HepG2 (cell line): ENCODE measurements at regions not wholly inside any gene's neighbourhood (a gene's known extent, or its start where the extent isn't known, plus 50 kb on each side); places are given as distances from the start of the nearest gene placed in this dataset.

ENCODE experiments used
- ATAC-seq: fragments of 200-7000 bp; cut with Tn5 transposase; 3 replicates; pipeline ENCODE4 v1.9.1; 2020; ENCODE audit warnings: mild to moderate bottlenecking, moderate library complexity
- BruUV-seq: library from RNA; stranded (reverse); fragments of 400-500 nt; replicated peaks from 2 replicates; lab custom pipeline; 2021; lab: Mats Ljungman, UMichigan
- CTCF ChIA-PET: fragments of 300-600 bp; formaldehyde crosslinking; extraction: SDS; loops from one replicate; lab custom pipeline; 2021; ENCODE audit warnings: low total read pairs, inconsistent platforms, low intra/inter-chr PET ratio; lab: Yijun Ruan, JAX
- POLR2A ChIA-PET: fragments of 350-600 bp; sonication (Branson Sonifier 250); formaldehyde crosslinking; loops from one replicate; lab custom pipeline; 2020; ENCODE audit warnings: antibody characterized with exemption, inconsistent platforms; lab: Yijun Ruan, JAX
- DNase-seq: peaks from one replicate; pipeline ENCODE4 v3.0.0-alpha.2; 2015; ENCODE audit warnings: low spot score
- FAIRE-seq: peaks from 3 replicates; lab custom pipeline; 2011; peaks lifted over from hg19 to GRCh38; lab: Jason Lieb, UNC
- H2AFZ ChIP-seq: one replicate; pipeline ENCODE4 v1.6.1; 2011; ENCODE audit warnings: low read length, inconsistent platforms
- H3K27ac ChIP-seq: fragments of 300-600 bp; 3 replicates; pipeline ENCODE4 v1.8.0; 2011; ENCODE audit warnings: mixed run types, mild to moderate bottlenecking, mixed read lengths, low read length, inconsistent platforms; ENCODE audit not compliant: insufficient read depth; ENCODE audit errors: extremely low read length
- H3K27me3 ChIP-seq, 2 experiments: fragments of 200-600 bp in 1 of 2; 2 replicates in 1 of 2; 3 replicates in 1 of 2; pipeline versions ENCODE4 v1.6.0 to v1.8.0; 2011; ENCODE audit warnings: low read length in 2 of 2, mild to moderate bottlenecking in 2 of 2, moderate library complexity in 2 of 2, inconsistent platforms in 1 of 2; ENCODE audit not compliant: insufficient read depth in 2 of 2, control insufficient read depth in 1 of 2
- H3K36me3 ChIP-seq, 2 experiments: fragments of 200-600 bp in 1 of 2; replicated peaks in 1 of 2; 2 replicates in 1 of 2; 3 replicates in 1 of 2; pipeline versions ENCODE4 v1.5.1 to v1.8.0; 2011; ENCODE audit warnings: low read length in 2 of 2, inconsistent platforms in 1 of 2; ENCODE audit not compliant: insufficient read depth in 2 of 2, control insufficient read depth in 1 of 2
- H3K4me1 ChIP-seq: 2 replicates; pipeline ENCODE4 v1.5.1; 2012; ENCODE audit warnings: low read length, inconsistent platforms; ENCODE audit not compliant: insufficient read depth
- H3K4me2 ChIP-seq: 2 replicates; pipeline ENCODE4 v1.6.0; 2011; ENCODE audit warnings: low read depth, low read length, inconsistent platforms
- H3K4me3 ChIP-seq, 3 experiments: fragments of 200-600 bp in 1 of 3; sonication (generic), shearing (Covaris generic) in 1 of 3; replicated peaks in 1 of 3; 2 replicates each; pipeline ENCODE4 v1.5.1; 2011 to 2016; ENCODE audit warnings: low read length in 3 of 3, inconsistent platforms in 2 of 3, low read depth in 2 of 3, mild to moderate bottlenecking in 2 of 3, control low read depth in 1 of 3, mixed read lengths in 1 of 3; ENCODE audit not compliant: insufficient read depth in 1 of 3
- H3K79me2 ChIP-seq: one replicate; pipeline ENCODE4 v1.6.1; 2011; ENCODE audit warnings: low read length, inconsistent platforms; ENCODE audit not compliant: insufficient read depth
- H3K9ac ChIP-seq: 2 replicates; pipeline ENCODE4 v1.6.0; 2011; ENCODE audit warnings: mild to moderate bottlenecking, low read depth, low read length, inconsistent platforms; ENCODE audit not compliant: insufficient read depth
- H3K9me3 ChIP-seq: 2 replicates; pipeline ENCODE4 v1.5.1; 2012; ENCODE audit warnings: mild to moderate bottlenecking, low read length
- H4K20me1 ChIP-seq: 2 replicates; pipeline ENCODE4 v1.6.0; 2011; ENCODE audit warnings: inconsistent platforms, mild to moderate bottlenecking, low read length, moderate library complexity; ENCODE audit not compliant: insufficient read depth
- ELK4 ChIP-seq: sonication (generic); formaldehyde crosslinking; IDR thresholded peaks from 2 replicates; pipeline ENCODE4 v1.9.0; 2021; ENCODE audit warnings: missing genetic modification reagents, borderline replicate concordance
- RFX1 ChIP-seq: fragments of 450-650 bp; IDR thresholded peaks from 2 replicates; pipeline ENCODE4 v1.6.1; 2017
- TSC22D2 ChIP-seq: sonication (generic); formaldehyde crosslinking; IDR thresholded peaks from 2 replicates; pipeline ENCODE4 v1.5.1; 2020; ENCODE audit warnings: missing genetic modification reagents, mild to moderate bottlenecking, borderline replicate concordance
- WGBS: methylation state at CpG from one replicate; pipeline ENCODE4 v1.1.6; 2017; ENCODE audit warnings: low lambda C conversion rate; 5-methylcytosine and 5-hydroxymethylcytosine counted together
- in situ Hi-C: cut with HindIII; loops from 2 replicates; pipeline ENCODE4 v1.10.0; 2017; ENCODE audit warnings: low pct_unique_long_range_greater_than_20kb; ENCODE audit not compliant: extremely low pct_ligation_motif_present
- intact Hi-C: fragments of 100-400 bp; cut with micrococcal nuclease; formaldehyde crosslinking; loops from one replicate; pipeline ENCODE4 v1.10.0; 2022; ENCODE audit not compliant: unreplicated experiment
- TF ChIP-seq, protein P1 (sequence below): sonication (generic); formaldehyde crosslinking; IDR thresholded peaks from 2 replicates; pipeline ENCODE4 v1.5.0; 2020; ENCODE audit warnings: mild to moderate bottlenecking, missing genetic modification reagents, moderate library complexity

GRCh38 chr20:4569865-4570264 lies 116.4 kb upstream of the PRNP start:
- Histone ChIP-seq H4K20me1 (no peaks in the 10 kb centered on the region), H3K27ac (no peak overlapping the region), H3K4me3 (no peak overlapping the region), H3K36me3 (no peaks in the 10 kb centered on the region), H3K9ac (no peak overlapping the region), H3K4me2 (no peak overlapping the region), H2AFZ (no peak overlapping the region), H3K79me2 (no peaks in the 10 kb centered on the region), H3K9me3 (no peaks in the 10 kb centered on the region), H3K4me1 (no peaks in the 10 kb centered on the region), H3K27me3 (no peaks in the 10 kb centered on the region; a peak in 1 of 5 replicates)
- 7% methylated on average over 3 of the region's 3 CpGs for WGBS
- DNase-seq (no peak), FAIRE-seq (no peak), ATAC-seq (no peak)
- CTCF ChIA-PET: no interaction called here
- no TSS peak for BruUV-seq
- TF ChIP-seq ELK4 (CRISPR knock-in tag) (no peak), TSC22D2 (CRISPR knock-in tag) (no peak)
- in situ Hi-C loops: no loop called here
- intact Hi-C loops: no loop called here
- POLR2A ChIA-PET: no interaction called here

- ATAC-seq (peak; percentile 71), DNase-seq (no peak), FAIRE-seq (no peak)
- Histone ChIP-seq H3K4me1 (no peaks in the 10 kb centered on the region), H3K27me3 (no peaks in the 10 kb centered on the region; a peak in 1 of 5 replicates), H3K4me3 (no peak overlapping the region), H4K20me1 (no peaks in the 10 kb centered on the region), H2AFZ (no peak overlapping the region), H3K36me3 (no peaks in the 10 kb centered on the region), H3K27ac (no peak overlapping the region), H3K79me2 (no peaks in the 10 kb centered on the region), H3K9ac (no peak overlapping the region), H3K9me3 (no peaks in the 10 kb centered on the region), H3K4me2 (no peak overlapping the region)
- intact Hi-C loops: no loop called here
- TF ChIP-seq, protein P1, sequence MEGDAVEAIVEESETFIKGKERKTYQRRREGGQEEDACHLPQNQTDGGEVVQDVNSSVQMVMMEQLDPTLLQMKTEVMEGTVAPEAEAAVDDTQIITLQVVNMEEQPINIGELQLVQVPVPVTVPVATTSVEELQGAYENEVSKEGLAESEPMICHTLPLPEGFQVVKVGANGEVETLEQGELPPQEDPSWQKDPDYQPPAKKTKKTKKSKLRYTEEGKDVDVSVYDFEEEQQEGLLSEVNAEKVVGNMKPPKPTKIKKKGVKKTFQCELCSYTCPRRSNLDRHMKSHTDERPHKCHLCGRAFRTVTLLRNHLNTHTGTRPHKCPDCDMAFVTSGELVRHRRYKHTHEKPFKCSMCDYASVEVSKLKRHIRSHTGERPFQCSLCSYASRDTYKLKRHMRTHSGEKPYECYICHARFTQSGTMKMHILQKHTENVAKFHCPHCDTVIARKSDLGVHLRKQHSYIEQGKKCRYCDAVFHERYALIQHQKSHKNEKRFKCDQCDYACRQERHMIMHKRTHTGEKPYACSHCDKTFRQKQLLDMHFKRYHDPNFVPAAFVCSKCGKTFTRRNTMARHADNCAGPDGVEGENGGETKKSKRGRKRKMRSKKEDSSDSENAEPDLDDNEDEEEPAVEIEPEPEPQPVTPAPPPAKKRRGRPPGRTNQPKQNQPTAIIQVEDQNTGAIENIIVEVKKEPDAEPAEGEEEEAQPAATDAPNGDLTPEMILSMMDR: 0 out of 2 replicates have a peak, but pooled peaks have one; percentile 14
- TF ChIP-seq RFX1: no peak
- ChIA-PET CTCF (no interaction called here), POLR2A (no interaction called here)
- WGBS: 0% methylated on average over 2 of the region's 2 CpGs
- in situ Hi-C loops: no loop called here
- no TSS peak for BruUV-seq
Measured at GRCh38 chr20:4569092-4569491, 117.2 kb upstream of the PRNP start.
